SK-N-SH treated with all-trans-retinoic acid at 6 μM for 48 hours (cell line): ENCODE measurements at regions not wholly inside any gene's neighbourhood (a gene's known extent, or its start where the extent isn't known, plus 50 kb on each side); places are given as distances from the start of the nearest gene placed in this dataset.
A peak's percentile ranks its signal among the peaks of the same experiment; 100 is the strongest.

ENCODE experiments used
- ATAC-seq: fragments of 200-7000 bp; cut with Tn5 transposase; 3 replicates; pipeline ENCODE4 v1.9.1; 2020; ENCODE audit warnings: mild to moderate bottlenecking, moderate library complexity
- BACH2 ChIP-seq: fragments of 250-450 bp; sonication (Bioruptor Pico); IDR thresholded peaks from 2 replicates; pipeline ENCODE4 v1.9.0; 2021; ENCODE audit warnings: mild to moderate bottlenecking, borderline replicate concordance
- CSDC2 ChIP-seq: fragments of 250-450 bp; sonication (Bioruptor Pico); IDR thresholded peaks from 2 replicates; pipeline ENCODE4 v1.5.0; 2020; ENCODE audit warnings: mild to moderate bottlenecking, moderate library complexity
- ESRRG ChIP-seq: fragments of 250-450 bp; sonication (Bioruptor Pico); IDR thresholded peaks from 2 replicates; pipeline ENCODE4 v1.6.1; 2021; ENCODE audit warnings: mild to moderate bottlenecking
- GLIS3 ChIP-seq: fragments of 250-450 bp; sonication (Bioruptor Pico); IDR thresholded peaks from 2 replicates; pipeline ENCODE4 v1.5.0; 2020; ENCODE audit warnings: mild to moderate bottlenecking, moderate library complexity
- ISL1 ChIP-seq: fragments of 250-450 bp; sonication (Bioruptor Pico); IDR thresholded peaks from 2 replicates; pipeline ENCODE4 v2.1.2; 2022; ENCODE audit warnings: mild to moderate bottlenecking, moderate library complexity
- OSR1 ChIP-seq: fragments of 250-450 bp; sonication (Bioruptor Pico); IDR thresholded peaks from 2 replicates; pipeline ENCODE4 v1.8.0; 2022; ENCODE audit warnings: moderate library complexity, mild to moderate bottlenecking, inconsistent platforms
- PPARA ChIP-seq: fragments of 250-450 bp; sonication (Bioruptor Pico); IDR thresholded peaks from 2 replicates; pipeline ENCODE4 v1.5.0; 2020; ENCODE audit warnings: mild to moderate bottlenecking, borderline replicate concordance
- RARB ChIP-seq: fragments of 250-450 bp; sonication (Bioruptor Pico); IDR thresholded peaks from 2 replicates; pipeline ENCODE4 v1.8.0; 2021; ENCODE audit warnings: mild to moderate bottlenecking, moderate library complexity
- SNAI2 ChIP-seq: fragments of 250-450 bp; sonication (Bioruptor Pico); IDR thresholded peaks from 2 replicates; pipeline ENCODE4 v1.5.0; 2020; ENCODE audit warnings: mild to moderate bottlenecking, moderate library complexity
- TCF4 ChIP-seq: fragments of 250-450 bp; sonication (Bioruptor Pico); IDR thresholded peaks from 2 replicates; pipeline ENCODE4 v1.8.0; 2021; ENCODE audit warnings: mild to moderate bottlenecking, moderate library complexity, borderline replicate concordance
- ZFP30 ChIP-seq: fragments of 450-650 bp; formaldehyde crosslinking; IDR thresholded peaks from 2 replicates; pipeline ENCODE4 v1.5.0; 2022; ENCODE audit warnings: mild to moderate bottlenecking, moderate library complexity
- ZNF70 ChIP-seq: fragments of 450-650 bp; formaldehyde crosslinking; IDR thresholded peaks from 2 replicates; pipeline ENCODE4 v1.5.0; 2020; ENCODE audit warnings: mild to moderate bottlenecking, moderate library complexity
- ZNF8 ChIP-seq: fragments of 450-650 bp; formaldehyde crosslinking; IDR thresholded peaks from 2 replicates; pipeline ENCODE4 v1.5.0; 2020; ENCODE audit warnings: mild to moderate bottlenecking, moderate library complexity
- TF ChIP-seq, protein P1 (sequence below): fragments of 250-450 bp; sonication (Bioruptor Pico); IDR thresholded peaks from 2 replicates; pipeline ENCODE4 v1.8.0; 2020; ENCODE audit warnings: mild to moderate bottlenecking, moderate library complexity, borderline replicate concordance
- TF ChIP-seq, protein P2 (sequence below): fragments of 250-450 bp; sonication (Bioruptor Pico); IDR thresholded peaks from 2 replicates; pipeline ENCODE4 v1.5.0; 2020; ENCODE audit warnings: mild to moderate bottlenecking, moderate library complexity
- TF ChIP-seq, protein P3 (sequence below): fragments of 250-450 bp; sonication (Bioruptor Pico); IDR thresholded peaks from 2 replicates; pipeline ENCODE4 v1.5.1; 2021; ENCODE audit warnings: mild to moderate bottlenecking, moderate library complexity

DNA sequence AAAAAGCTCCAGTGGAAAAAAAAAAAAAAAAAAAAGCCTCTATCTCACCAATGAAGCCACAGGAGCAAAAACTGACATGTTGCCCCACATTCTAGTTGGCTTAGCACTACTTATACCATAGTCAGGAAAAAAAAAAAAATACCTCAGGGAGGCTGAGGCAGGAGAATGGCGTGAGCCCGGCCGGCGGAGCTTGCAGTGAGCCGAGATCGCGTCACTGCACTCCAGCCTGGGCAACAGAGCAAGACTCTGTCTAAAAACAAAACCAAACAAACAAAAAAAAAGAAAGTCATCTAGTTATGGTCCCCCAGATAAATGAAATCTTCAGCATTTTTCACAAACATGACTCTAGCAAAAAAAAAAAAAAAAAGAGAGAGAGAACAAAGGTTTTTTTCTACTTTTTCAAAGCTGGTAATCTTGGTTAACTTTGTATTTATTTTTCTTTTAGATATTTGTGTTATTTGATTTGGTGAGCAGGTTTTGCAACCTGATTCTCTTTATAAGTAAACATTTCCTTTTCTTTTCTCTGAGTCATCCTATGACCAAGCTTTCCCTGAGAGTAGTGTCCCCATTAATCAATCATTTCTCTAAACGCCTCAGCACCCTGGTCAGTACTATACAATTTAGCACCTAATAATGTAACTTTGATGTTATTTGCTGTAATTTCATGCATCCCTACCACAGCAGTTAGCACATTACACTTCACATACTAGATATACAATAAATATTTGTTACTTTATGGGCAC is 273.7 kb upstream of the PIK3C3 start:
- no peak for ATAC-seq
- TF ChIP-seq, protein P1, sequence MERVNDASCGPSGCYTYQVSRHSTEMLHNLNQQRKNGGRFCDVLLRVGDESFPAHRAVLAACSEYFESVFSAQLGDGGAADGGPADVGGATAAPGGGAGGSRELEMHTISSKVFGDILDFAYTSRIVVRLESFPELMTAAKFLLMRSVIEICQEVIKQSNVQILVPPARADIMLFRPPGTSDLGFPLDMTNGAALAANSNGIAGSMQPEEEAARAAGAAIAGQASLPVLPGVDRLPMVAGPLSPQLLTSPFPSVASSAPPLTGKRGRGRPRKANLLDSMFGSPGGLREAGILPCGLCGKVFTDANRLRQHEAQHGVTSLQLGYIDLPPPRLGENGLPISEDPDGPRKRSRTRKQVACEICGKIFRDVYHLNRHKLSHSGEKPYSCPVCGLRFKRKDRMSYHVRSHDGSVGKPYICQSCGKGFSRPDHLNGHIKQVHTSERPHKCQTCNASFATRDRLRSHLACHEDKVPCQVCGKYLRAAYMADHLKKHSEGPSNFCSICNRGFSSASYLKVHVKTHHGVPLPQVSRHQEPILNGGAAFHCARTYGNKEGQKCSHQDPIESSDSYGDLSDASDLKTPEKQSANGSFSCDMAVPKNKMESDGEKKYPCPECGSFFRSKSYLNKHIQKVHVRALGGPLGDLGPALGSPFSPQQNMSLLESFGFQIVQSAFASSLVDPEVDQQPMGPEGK (CRISPR knock-in tag) = no peak
- TF ChIP-seq GLIS3 (no peak), ZFP30 (CRISPR knock-in tag) (no peak), CSDC2 (no peak), ISL1 (no peak), ZNF8 (CRISPR knock-in tag) (no peak), PPARA (CRISPR knock-in tag) (no peak), OSR1 (CRISPR knock-in tag) (no peak), ZNF70 (no peak), SNAI2 (CRISPR knock-in tag) (no peak)
- TF ChIP-seq, protein P2, sequence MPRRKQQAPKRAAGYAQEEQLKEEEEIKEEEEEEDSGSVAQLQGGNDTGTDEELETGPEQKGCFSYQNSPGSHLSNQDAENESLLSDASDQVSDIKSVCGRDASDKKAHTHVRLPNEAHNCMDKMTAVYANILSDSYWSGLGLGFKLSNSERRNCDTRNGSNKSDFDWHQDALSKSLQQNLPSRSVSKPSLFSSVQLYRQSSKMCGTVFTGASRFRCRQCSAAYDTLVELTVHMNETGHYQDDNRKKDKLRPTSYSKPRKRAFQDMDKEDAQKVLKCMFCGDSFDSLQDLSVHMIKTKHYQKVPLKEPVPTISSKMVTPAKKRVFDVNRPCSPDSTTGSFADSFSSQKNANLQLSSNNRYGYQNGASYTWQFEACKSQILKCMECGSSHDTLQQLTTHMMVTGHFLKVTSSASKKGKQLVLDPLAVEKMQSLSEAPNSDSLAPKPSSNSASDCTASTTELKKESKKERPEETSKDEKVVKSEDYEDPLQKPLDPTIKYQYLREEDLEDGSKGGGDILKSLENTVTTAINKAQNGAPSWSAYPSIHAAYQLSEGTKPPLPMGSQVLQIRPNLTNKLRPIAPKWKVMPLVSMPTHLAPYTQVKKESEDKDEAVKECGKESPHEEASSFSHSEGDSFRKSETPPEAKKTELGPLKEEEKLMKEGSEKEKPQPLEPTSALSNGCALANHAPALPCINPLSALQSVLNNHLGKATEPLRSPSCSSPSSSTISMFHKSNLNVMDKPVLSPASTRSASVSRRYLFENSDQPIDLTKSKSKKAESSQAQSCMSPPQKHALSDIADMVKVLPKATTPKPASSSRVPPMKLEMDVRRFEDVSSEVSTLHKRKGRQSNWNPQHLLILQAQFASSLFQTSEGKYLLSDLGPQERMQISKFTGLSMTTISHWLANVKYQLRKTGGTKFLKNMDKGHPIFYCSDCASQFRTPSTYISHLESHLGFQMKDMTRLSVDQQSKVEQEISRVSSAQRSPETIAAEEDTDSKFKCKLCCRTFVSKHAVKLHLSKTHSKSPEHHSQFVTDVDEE = no peak
- TF ChIP-seq, protein P3, sequence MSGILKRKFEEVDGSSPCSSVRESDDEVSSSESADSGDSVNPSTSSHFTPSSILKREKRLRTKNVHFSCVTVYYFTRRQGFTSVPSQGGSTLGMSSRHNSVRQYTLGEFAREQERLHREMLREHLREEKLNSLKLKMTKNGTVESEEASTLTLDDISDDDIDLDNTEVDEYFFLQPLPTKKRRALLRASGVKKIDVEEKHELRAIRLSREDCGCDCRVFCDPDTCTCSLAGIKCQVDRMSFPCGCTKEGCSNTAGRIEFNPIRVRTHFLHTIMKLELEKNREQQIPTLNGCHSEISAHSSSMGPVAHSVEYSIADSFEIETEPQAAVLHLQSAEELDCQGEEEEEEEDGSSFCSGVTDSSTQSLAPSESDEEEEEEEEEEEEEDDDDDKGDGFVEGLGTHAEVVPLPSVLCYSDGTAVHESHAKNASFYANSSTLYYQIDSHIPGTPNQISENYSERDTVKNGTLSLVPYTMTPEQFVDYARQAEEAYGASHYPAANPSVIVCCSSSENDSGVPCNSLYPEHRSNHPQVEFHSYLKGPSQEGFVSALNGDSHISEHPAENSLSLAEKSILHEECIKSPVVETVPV (CRISPR knock-in tag) = no peak

DNA sequence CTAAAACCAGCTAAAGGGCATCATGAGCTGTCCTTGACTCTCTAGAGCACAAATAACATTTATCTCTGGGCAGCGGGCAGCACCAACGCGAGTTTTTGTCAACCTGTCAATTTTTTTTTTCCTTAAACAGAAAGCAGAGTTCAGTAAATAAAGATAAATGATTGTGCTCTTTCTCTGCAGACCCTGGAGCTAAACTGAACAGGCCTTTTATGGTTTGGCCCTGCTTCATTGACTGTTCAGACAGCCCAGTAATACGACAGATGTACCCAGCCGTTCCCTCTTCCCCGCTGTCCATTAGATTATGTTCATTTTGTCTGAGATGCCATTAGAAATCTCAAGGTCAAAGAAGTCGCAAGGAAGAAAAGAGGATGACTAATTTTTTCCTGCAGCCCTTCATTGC is 280.5 kb upstream of the PIK3C3 start:
- TF ChIP-seq ISL1 (peak; percentile 54), TCF4 (CRISPR knock-in tag) (peak; percentile 26; the same call in 1 of the 2 replicates), ZNF70 (no peak), GLIS3 (peak; percentile 65; the same call in 1 of the 2 replicates)
- TF ChIP-seq, protein P2 = peak; percentile 75; the same call in 1 of the 2 replicates
- ATAC-seq = peak; percentile 66; the same call in 1 of the 3 replicates

DNA sequence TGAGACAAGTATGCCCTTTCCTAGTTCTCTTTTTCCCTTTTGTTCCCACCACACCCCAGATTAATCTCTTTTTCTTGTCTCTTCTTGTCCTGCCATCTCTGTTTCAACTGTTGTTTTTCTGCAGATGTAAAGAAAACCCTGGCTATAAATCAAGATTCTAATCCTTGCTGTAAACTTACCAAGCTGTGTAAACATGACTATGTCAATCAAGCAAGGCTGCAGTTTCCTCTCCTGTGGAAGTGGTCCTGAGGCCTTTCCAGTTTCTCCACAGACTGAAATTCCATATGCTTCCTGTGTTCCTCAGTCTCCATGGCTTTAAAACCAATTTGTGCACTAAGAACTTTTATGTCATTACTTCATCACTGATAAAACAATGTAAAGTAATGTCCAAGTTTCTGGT is 288.8 kb upstream of the PIK3C3 start:
- no peak for ATAC-seq
- TF ChIP-seq PPARA (CRISPR knock-in tag) = no peak
- no peak for TF ChIP-seq ZNF70

DNA sequence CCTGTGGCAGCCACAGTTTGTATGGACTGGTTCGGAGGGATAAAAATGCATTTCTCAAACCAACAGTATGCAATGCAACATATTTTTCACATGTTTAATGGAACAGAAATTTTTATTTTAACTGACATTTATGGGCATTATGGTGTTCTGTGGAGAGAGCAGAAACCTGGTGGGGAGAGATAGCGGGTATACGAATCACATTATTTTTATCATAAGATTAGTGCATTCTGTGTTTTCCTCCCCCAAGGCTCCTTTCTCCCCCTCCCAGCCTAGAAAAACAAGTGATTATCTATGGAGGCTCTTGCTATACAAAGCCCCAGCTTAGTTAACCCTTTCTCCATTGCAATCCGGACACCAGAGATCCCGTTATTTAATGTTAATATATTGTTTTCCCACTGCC is 289.8 kb upstream of the PIK3C3 start:
- no peak for ATAC-seq
- TF ChIP-seq, protein P1 (CRISPR knock-in tag) = no peak
- TF ChIP-seq ZFP30 (CRISPR knock-in tag) (no peak), ISL1 (no peak)

DNA sequence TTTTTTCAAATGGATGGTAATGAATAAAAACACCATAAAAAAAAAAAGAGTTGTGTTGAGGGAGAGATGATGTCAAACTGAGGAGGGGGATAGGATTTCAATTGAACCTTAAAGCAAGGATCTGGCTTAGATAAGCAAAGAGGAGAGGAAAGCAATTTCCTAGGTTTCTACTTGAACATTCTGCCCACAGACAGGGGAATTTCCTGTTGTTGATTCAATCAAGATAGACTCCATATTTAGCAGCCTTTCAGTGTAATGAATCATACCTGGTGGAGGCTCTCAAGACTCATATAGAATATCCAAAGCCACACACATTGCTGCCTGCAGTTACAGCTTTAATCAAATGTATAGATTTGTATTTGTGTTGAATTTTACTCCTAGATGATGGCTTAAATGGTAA is 294.4 kb upstream of the PIK3C3 start:
- ATAC-seq = peak; percentile 42; the same call in 1 of the 3 replicates
- TF ChIP-seq, protein P1 (CRISPR knock-in tag) = no peak
- TF ChIP-seq GLIS3 (no peak), SNAI2 (CRISPR knock-in tag) (no peak), ZNF8 (CRISPR knock-in tag) (no peak), ESRRG (CRISPR knock-in tag) (no peak), BACH2 (no peak), ISL1 (no peak), RARB (CRISPR knock-in tag) (no peak), OSR1 (CRISPR knock-in tag) (no peak)
- TF ChIP-seq, protein P3 (CRISPR knock-in tag) = no peak
